ENCODE measurements at regions not wholly inside any gene's neighbourhood (a gene's known extent, or its start where the extent isn't known, plus 50 kb on each side); places are given as distances from the start of the nearest gene placed in this dataset.
"Not testable (repeated sequence)": the region's sequence is repeated elsewhere in the genome, so short reads cannot be mapped to it uniquely, and the experiment has no call there.

DNA sequence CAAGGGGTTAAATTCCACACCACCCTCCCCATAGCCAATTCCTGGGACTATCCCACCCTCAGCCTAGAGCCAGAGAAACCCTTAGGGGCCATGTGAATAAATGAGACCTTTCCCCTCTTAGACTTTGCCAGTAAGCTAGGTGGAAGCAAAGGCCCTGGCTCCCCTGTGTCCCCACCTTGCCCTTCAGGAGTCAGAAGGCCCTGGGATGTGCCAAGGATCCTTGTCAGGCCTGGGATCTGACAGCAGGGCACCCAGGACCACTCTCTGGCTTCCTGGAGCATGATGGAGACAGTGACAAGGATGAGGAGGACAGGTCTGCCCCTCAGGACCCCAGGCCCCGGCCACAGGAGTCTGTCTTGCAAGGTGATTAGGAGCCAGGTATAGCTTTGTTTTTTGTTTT is 125.0 kb upstream of the HAND1 start:
- H3K4me1 ChIP-seq (ENCODE audit: insufficient read depth, low read length), result peaks cover 12% of the 10 kb centered on the region

DNA sequence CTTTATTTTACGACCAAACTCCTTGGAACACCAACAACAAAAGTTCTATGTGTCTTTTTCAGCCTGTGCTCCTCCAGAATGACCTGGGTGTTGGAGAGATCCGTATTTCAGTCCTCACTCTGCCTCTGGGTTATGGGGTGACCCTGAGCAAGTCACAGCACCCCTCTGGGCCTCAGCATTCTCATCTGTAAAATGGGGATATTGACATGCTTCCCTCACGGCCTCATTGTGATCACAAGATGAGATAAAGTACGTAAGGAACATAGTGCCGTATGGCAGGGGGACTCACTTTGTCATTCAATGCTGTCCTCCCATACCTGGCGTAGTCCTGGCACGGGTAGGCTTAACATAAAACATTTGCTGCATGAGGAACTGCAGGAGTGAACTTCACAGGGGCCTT is 123.0 kb upstream of the HAND1 start:
- Histone ChIP-seq H3K9ac (ENCODE audit: low read depth, low read length) (no peak overlapping the region), H3K4me3 (ENCODE audit: low read length) (no peak overlapping the region), H3K36me3 (ENCODE audit: insufficient read depth, low read depth, low read length) (no peaks in the 10 kb centered on the region), H3K27ac (ENCODE audit: low read length) (no peak overlapping the region), H3K9me3 (ENCODE audit: insufficient read depth, low read depth, low read length) (no peaks in the 10 kb centered on the region), H3K4me1 (ENCODE audit: insufficient read depth, low read length) (peaks cover 6% of the 10 kb centered on the region; the same call in 1 of the 2 replicates), H3K27me3 (ENCODE audit: insufficient read depth, low read length) (peaks cover 32% of the 10 kb centered on the region)

More for the DNA sequence above, 125.0 kb upstream of the HAND1 start:
- Histone ChIP-seq H3K9ac (ENCODE audit: low read depth, low read length) (no peak overlapping the region), H3K27ac (ENCODE audit: low read length) (no peak overlapping the region), H3K9me3 (ENCODE audit: insufficient read depth, low read depth, low read length) (no peaks in the 10 kb centered on the region), H3K4me3 (ENCODE audit: low read length) (no peak overlapping the region), H3K27me3 (ENCODE audit: insufficient read depth, low read length) (peaks cover 50% of the 10 kb centered on the region), H3K36me3 (ENCODE audit: insufficient read depth, low read depth, low read length) (no peaks in the 10 kb centered on the region)

DNA sequence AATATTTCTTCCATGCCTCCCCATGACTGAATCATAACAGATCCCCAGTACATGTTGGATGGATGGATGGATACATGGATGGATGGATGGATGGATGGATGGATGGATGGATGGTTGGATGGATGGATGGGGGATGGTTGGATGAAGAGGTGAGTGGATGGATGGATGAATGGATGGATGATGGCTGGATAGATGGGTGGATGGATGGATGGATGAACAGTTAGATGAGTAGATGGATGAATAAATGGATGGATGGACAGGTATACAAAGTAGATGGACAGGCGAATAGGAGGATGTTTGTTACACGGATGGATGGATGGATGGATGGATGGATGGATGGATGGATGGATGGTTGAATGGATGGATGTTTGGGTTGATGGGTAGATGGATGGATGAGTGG is 120.0 kb upstream of the HAND1 start:
- H3K4me3 ChIP-seq (ENCODE audit: low read length), result no peak overlapping the region
- H3K9ac ChIP-seq (ENCODE audit: low read depth, low read length), result no peak overlapping the region
- H3K9me3 ChIP-seq (ENCODE audit: insufficient read depth, low read depth, low read length), result no peaks in the 10 kb centered on the region
- no peaks in the 10 kb centered on the region for H3K4me1 ChIP-seq (ENCODE audit: insufficient read depth, low read length)
- H3K27me3 ChIP-seq (ENCODE audit: insufficient read depth, low read length), result peaks cover 11% of the 10 kb centered on the region
- no peaks in the 10 kb centered on the region for H3K36me3 ChIP-seq (ENCODE audit: insufficient read depth, low read depth, low read length)
- H3K27ac ChIP-seq (ENCODE audit: low read length), result no peak overlapping the region

DNA sequence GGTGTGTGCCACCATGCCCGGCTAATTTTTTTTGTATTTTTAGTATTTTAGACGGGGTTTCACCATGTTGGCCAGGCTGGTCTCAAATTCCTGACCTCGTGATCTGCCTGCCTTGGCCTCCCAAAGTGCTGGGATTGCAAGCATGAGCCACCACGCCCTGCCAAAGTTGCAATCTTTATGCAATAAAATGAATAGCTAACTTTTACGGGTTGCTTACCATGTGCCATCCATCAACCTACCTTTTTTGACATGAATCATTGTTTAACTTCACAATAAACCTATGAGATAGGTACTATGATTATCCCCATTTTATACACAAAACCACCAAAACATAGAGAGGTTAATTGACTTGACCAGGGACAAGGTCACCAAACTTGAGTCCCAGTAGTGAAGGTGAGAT is 118.8 kb upstream of the HAND1 start:
- H3K27ac ChIP-seq (ENCODE audit: low read length); H3K9ac ChIP-seq (ENCODE audit: low read depth, low read length); H3K9me3 ChIP-seq (ENCODE audit: insufficient read depth, low read depth, low read length); H3K4me3 ChIP-seq (ENCODE audit: low read length); H3K36me3 ChIP-seq (ENCODE audit: insufficient read depth, low read depth, low read length); H3K4me1 ChIP-seq (ENCODE audit: insufficient read depth, low read length); H3K27me3 ChIP-seq (ENCODE audit: insufficient read depth, low read length): not testable (repeated sequence)

DNA sequence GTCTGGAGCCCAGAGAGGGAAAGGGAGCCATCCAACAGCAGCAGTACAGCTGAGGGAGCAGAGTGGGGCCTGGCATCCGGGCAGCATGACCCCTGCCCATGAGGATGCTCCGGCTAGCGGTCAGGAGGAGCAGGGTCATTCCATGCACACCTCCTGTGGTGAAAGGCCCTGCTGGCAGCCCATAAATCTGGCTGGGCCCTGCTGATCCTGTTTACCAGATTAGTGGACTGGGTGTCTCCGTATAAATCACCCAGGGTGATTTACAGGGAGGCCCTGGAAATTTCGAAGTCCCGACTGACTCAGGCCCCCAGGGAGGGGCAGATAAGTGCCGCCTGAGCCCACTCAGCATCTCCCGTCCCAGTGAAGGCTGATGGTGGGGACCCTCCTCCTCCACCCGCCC is 117.6 kb upstream of the HAND1 start:
- H3K9me3 ChIP-seq (ENCODE audit: insufficient read depth, low read depth, low read length), result no peaks in the 10 kb centered on the region
- no peak overlapping the region for H3K27ac ChIP-seq (ENCODE audit: low read length)
- H3K4me3 ChIP-seq (ENCODE audit: low read length), result no peak overlapping the region
- no peaks in the 10 kb centered on the region for H3K4me1 ChIP-seq (ENCODE audit: insufficient read depth, low read length)
- H3K36me3 ChIP-seq (ENCODE audit: insufficient read depth, low read depth, low read length), result no peaks in the 10 kb centered on the region
- H3K27me3 ChIP-seq (ENCODE audit: insufficient read depth, low read length), result no peaks in the 10 kb centered on the region; the same call in 1 of the 2 replicates
- no peak overlapping the region for H3K9ac ChIP-seq (ENCODE audit: low read depth, low read length)

DNA sequence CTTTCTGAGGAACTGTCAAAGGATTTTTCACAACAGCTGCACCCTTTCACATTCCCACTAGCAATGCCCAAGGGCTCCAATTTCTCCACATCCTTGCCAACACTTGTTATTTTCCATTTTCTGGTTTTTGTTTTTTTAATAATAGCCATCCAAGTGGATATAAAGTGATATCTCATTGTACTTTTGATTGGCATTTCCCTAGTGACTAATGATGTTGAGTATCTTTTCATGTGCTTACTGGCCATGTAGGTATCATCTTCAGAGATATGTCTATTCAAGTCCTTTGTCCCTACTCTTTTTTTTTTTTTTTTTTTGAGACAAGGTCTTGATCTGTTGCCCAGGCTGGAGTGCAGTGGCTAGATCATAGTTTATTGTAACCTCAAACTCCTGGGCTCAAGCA is 115.8 kb upstream of the HAND1 start:
- no peak overlapping the region for H3K9ac ChIP-seq (ENCODE audit: low read depth, low read length)
- H3K4me3 ChIP-seq (ENCODE audit: low read length), result no peak overlapping the region
- no peak overlapping the region for H3K27ac ChIP-seq (ENCODE audit: low read length)
- H3K27me3 ChIP-seq (ENCODE audit: insufficient read depth, low read length), result no peaks in the 10 kb centered on the region; the same call in 1 of the 2 replicates
- H3K4me1 ChIP-seq (ENCODE audit: insufficient read depth, low read length), result no peaks in the 10 kb centered on the region
- H3K9me3 ChIP-seq (ENCODE audit: insufficient read depth, low read depth, low read length), result no peaks in the 10 kb centered on the region
- H3K36me3 ChIP-seq (ENCODE audit: insufficient read depth, low read depth, low read length), result no peaks in the 10 kb centered on the region

DNA sequence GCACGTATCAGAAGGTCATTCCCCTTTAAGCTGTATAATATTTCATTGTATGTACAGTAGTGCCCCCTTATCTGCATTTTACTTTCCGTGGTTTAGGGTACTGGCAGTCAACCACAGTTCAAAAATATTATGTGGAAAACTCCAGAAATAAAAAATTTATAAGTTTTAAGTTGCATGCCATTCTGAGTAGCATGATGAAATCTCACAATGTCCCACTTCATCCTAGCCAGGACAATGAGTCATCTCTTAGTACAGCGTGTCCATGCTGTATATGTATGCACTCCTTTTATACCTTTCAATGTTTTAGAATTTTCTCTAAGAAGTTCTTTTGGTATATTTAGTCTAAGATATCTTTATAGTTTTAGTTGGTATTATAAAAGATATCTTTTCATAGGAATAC is 115.0 kb upstream of the HAND1 start:
- H3K9me3 ChIP-seq (ENCODE audit: insufficient read depth, low read depth, low read length), result no peaks in the 10 kb centered on the region
- no peaks in the 10 kb centered on the region; the same call in 1 of the 2 replicates for H3K27me3 ChIP-seq (ENCODE audit: insufficient read depth, low read length)
- H3K36me3 ChIP-seq (ENCODE audit: insufficient read depth, low read depth, low read length), result no peaks in the 10 kb centered on the region
- H3K4me1 ChIP-seq (ENCODE audit: insufficient read depth, low read length), result no peaks in the 10 kb centered on the region
- no peak overlapping the region for H3K9ac ChIP-seq (ENCODE audit: low read depth, low read length)
- H3K4me3 ChIP-seq (ENCODE audit: low read length), result no peak overlapping the region
- H3K27ac ChIP-seq (ENCODE audit: low read length), result no peak overlapping the region

DNA sequence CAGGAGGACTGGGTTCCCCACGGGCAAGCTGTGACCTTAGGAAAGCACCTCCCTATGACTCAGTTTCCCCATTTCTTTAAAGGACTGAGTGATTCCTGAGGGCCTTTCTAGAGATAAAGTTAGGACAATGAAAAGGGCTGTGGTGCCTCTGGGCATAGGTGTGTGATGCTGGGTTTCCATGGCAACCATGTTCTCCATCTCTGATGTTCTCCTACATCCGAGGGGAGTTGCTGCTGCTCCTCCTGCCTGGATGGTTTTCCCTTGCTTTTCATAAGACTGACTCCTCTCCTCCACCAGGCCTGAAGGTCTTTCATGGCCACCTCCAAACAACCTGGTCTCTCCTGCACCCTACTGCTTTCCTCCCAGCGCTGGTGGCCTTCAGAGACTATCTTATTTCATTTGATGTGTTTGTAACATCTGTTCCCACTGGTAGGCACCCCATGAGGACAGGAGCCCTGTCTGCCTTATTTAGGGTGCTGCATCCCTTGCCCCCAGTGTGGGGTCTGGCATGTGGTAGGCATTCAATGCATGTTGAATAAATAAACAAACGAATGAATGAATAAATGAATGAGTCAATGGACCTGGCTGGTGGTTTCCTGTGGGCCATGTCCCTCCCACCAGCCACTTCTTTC is 112.2 kb upstream of the HAND1 start:
- Histone ChIP-seq H3K4me3 (ENCODE audit: low read length) (no peak overlapping the region), H3K27me3 (ENCODE audit: insufficient read depth, low read length) (no peaks in the 10 kb centered on the region), H3K9me3 (ENCODE audit: insufficient read depth, low read depth, low read length) (no peaks in the 10 kb centered on the region), H3K36me3 (ENCODE audit: insufficient read depth, low read depth, low read length) (no peaks in the 10 kb centered on the region), H3K4me1 (ENCODE audit: insufficient read depth, low read length) (no peaks in the 10 kb centered on the region), H3K9ac (ENCODE audit: low read depth, low read length) (no peak overlapping the region), H3K27ac (ENCODE audit: low read length) (no peak overlapping the region)

DNA sequence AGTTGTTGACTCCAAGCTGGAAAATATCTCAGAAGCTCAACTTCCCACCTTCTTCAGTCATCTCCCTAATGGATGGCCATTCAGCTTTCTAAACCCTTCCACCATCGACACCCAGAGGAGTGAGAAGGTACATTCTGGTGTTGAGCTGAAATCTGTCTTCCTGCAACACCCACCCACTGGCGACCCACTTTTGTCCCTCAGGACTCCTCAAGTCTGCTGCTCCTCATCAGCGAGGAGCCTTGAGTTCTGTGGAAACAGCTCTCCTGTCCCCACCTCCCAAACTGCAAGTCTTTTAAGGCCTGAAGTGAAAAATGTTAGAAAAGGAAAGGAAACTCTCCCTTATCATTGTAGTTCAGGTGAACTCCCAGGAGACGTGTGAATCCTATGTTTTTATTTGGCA is 111.5 kb upstream of the HAND1 start:
- Histone ChIP-seq H3K9ac (ENCODE audit: low read depth, low read length) (no peak overlapping the region), H3K9me3 (ENCODE audit: insufficient read depth, low read depth, low read length) (no peaks in the 10 kb centered on the region), H3K4me3 (ENCODE audit: low read length) (no peak overlapping the region), H3K27me3 (ENCODE audit: insufficient read depth, low read length) (no peaks in the 10 kb centered on the region), H3K4me1 (ENCODE audit: insufficient read depth, low read length) (no peaks in the 10 kb centered on the region), H3K27ac (ENCODE audit: low read length) (no peak overlapping the region), H3K36me3 (ENCODE audit: insufficient read depth, low read depth, low read length) (no peaks in the 10 kb centered on the region)

DNA sequence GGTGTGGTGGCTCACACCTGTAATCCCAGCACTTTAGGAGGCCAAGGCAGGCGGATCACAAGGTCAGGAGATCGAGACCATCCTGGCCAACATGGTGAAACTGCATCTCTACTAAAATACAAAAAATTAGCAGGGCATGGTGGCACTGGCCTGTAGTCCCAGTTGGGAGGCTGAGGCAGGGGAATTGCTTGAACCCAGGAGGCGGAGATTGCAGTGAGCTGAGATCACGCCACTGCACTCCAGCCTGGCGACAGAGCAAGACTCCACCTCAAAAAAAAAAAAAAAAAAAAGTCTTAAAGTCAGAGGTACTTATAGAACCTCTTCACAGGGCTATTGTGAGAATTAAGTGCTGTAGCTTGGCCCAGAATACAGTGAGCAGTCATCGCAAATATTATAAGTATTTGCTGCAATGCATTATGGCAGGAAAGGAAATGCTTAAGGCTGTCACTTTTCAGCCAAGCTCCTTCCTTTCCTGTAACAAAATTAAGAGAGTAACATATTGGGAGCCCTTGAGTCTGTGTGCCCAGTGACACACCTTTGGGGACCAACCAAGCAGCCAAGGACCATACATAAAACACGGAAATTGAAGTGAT is 110.9 kb upstream of the HAND1 start:
- not testable (repeated sequence) for H3K36me3 ChIP-seq (ENCODE audit: insufficient read depth, low read depth, low read length); H3K9ac ChIP-seq (ENCODE audit: low read depth, low read length); H3K4me1 ChIP-seq (ENCODE audit: insufficient read depth, low read length); H3K9me3 ChIP-seq (ENCODE audit: insufficient read depth, low read depth, low read length); H3K27ac ChIP-seq (ENCODE audit: low read length); H3K4me3 ChIP-seq (ENCODE audit: low read length); H3K27me3 ChIP-seq (ENCODE audit: insufficient read depth, low read length)

DNA sequence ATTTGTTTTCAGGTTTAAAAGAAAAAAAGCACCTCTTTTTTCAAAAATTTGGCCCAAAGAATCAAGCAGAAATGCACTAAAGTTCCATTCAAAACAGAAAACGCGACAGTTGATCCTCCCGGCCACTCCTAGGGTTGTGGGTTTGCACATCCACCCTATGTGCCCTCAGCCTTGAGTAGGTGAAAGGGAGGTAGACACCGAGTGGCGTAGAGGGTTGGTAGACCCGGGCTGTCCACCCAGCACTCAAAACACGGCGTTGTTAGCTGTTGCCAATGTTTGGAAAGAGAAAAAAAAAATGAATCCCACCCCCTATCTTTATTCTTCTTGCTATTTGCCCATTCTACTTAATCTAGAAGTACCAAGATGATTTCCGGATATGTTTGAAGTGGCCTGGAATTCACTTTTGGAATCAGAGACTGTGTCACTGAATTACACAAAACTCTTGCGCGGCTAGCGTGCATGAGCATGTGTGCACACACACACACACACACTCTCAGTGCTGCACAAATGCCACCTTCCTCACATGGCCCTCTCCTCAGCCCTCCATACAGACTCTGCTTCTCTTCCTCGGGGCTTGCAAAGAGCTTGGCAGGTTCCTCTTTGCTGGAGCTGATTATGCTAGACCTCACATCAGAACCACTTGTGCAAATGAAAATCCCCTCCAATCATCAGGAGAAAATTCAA is 110.2 kb upstream of the HAND1 start:
- H3K27me3 ChIP-seq (ENCODE audit: insufficient read depth, low read length), result no peaks in the 10 kb centered on the region
- H3K4me3 ChIP-seq (ENCODE audit: low read length), result no peak overlapping the region
- H3K9me3 ChIP-seq (ENCODE audit: insufficient read depth, low read depth, low read length), result no peaks in the 10 kb centered on the region
- no peak overlapping the region for H3K9ac ChIP-seq (ENCODE audit: low read depth, low read length)
- no peaks in the 10 kb centered on the region for H3K36me3 ChIP-seq (ENCODE audit: insufficient read depth, low read depth, low read length)
- H3K27ac ChIP-seq (ENCODE audit: low read length), result no peak overlapping the region
- H3K4me1 ChIP-seq (ENCODE audit: insufficient read depth, low read length), result no peaks in the 10 kb centered on the region

All from iPS-20b (cell line).